SK-N-MC (cell line): ENCODE measurements at regions not wholly inside any gene's neighbourhood (a gene's known extent, or its start where the extent isn't known, plus 50 kb on each side); places are given as distances from the start of the nearest gene placed in this dataset.

Experiments
- DNase-seq: peaks from one replicate; pipeline ENCODE4 v3.0.0-alpha.2; 2011; ENCODE audit warnings: low read depth, low spot score
- H3K27ac ChIP-seq: fragments of 200-600 bp; sonication (generic); 2 replicates; pipeline ENCODE4 v1.5.1; 2016; ENCODE audit warnings: mixed run types
- H3K36me3 ChIP-seq: fragments of 200-600 bp; sonication (generic); 2 replicates; pipeline ENCODE4 v1.6.1; 2017; ENCODE audit warnings: antibody characterized with exemption, low read length, mixed read lengths; ENCODE audit not compliant: insufficient read depth
- H3K4me3 ChIP-seq: fragments of 200-600 bp; sonication (generic); 2 replicates; pipeline ENCODE4 v1.5.1; 2016
- H3K9ac ChIP-seq: fragments of 200-600 bp; sonication (generic); 2 replicates; pipeline ENCODE4 v1.8.0; 2017; ENCODE audit warnings: mixed run types, mixed read lengths; ENCODE audit not compliant: insufficient read length
- H3K9me3 ChIP-seq: fragments of 200-600 bp; sonication (generic); 2 replicates; pipeline ENCODE4 v1.6.1; 2017; ENCODE audit warnings: low read depth, mild to moderate bottlenecking, antibody characterized with exemption, low read length, moderate library complexity, mixed read lengths
- EZH2 ChIP-seq: fragments of 200-600 bp; sonication (generic); IDR thresholded peaks from one replicate; pipeline ENCODE4 v1.6.1; 2017; ENCODE audit warnings: antibody characterized with exemption
- FOXP2 ChIP-seq: optimal IDR thresholded peaks from 2 replicates; pipeline ENCODE3; 2011; ENCODE audit warnings: mild to moderate bottlenecking, moderate library complexity; ENCODE audit not compliant: insufficient read depth; ENCODE audit errors: extremely low read length, control extremely low read depth
- POLR2AphosphoS5 ChIP-seq: IDR thresholded peaks from 2 replicates; pipeline ENCODE4 v1.6.1; 2012; ENCODE audit warnings: mild to moderate bottlenecking, low read depth, low read length, borderline replicate concordance

GRCh38 chr7:42534441-42534840, 297.4 kb upstream of the GLI3 start:
- DNase-seq: no peak

GRCh38 chr7:42527004-42527403, 290.0 kb upstream of the GLI3 start:
- DNase-seq: no peak
- no peaks in the 10 kb centered on the region for H3K9me3 ChIP-seq
- TF ChIP-seq FOXP2 (no peak), EZH2 (no peak), POLR2AphosphoS5 (no peak)

More at GRCh38 chr7:42534441-42534840, 297.4 kb upstream of the GLI3 start:
- TF ChIP-seq POLR2AphosphoS5 (no peak), FOXP2 (no peak), EZH2 (no peak)
- no peaks in the 10 kb centered on the region for H3K9me3 ChIP-seq
- H3K27ac ChIP-seq: no peak overlapping the region
- H3K4me3 ChIP-seq: no peak overlapping the region
- no peak overlapping the region for H3K9ac ChIP-seq
- no peaks in the 10 kb centered on the region for H3K36me3 ChIP-seq

GRCh38 chr7:42522227-42522991, 285.4 kb upstream of the GLI3 start:
- no peak overlapping the region for H3K9ac ChIP-seq
- TF ChIP-seq POLR2AphosphoS5 (no peak), FOXP2 (no peak), EZH2 (no peak)
- H3K27ac ChIP-seq: no peak overlapping the region
- no peaks in the 10 kb centered on the region for H3K9me3 ChIP-seq
- no peak for DNase-seq
- H3K36me3 ChIP-seq: no peaks in the 10 kb centered on the region
- H3K4me3 ChIP-seq: no peak overlapping the region

More at GRCh38 chr7:42527004-42527403, 290.0 kb upstream of the GLI3 start:
- Histone ChIP-seq H3K36me3 (no peaks in the 10 kb centered on the region), H3K4me3 (no peak overlapping the region), H3K27ac (no peak overlapping the region), H3K9ac (no peak overlapping the region)

GRCh38 chr7:42511027-42511426, 274.0 kb upstream of the GLI3 start:
- TF ChIP-seq POLR2AphosphoS5: no peak
- TF ChIP-seq EZH2: no peak
- TF ChIP-seq FOXP2: no peak
- no peak for DNase-seq
- Histone ChIP-seq H3K36me3 (no peaks in the 10 kb centered on the region), H3K4me3 (no peak overlapping the region), H3K9me3 (no peaks in the 10 kb centered on the region), H3K27ac (no peak overlapping the region), H3K9ac (no peak overlapping the region)

GRCh38 chr7:42506097-42506496, 269.1 kb upstream of the GLI3 start:
- DNase-seq: no peak
- H3K4me3 ChIP-seq: no peak overlapping the region
- no peak for TF ChIP-seq POLR2AphosphoS5
- TF ChIP-seq EZH2: no peak
- no peak for TF ChIP-seq FOXP2
- H3K9me3 ChIP-seq: no peaks in the 10 kb centered on the region
- H3K36me3 ChIP-seq: no peaks in the 10 kb centered on the region
- no peak overlapping the region for H3K27ac ChIP-seq
- no peak overlapping the region for H3K9ac ChIP-seq

GRCh38 chr7:42502022-42502421, 265.0 kb upstream of the GLI3 start:
- Histone ChIP-seq H3K27ac (no peak overlapping the region), H3K4me3 (no peak overlapping the region), H3K9me3 (no peaks in the 10 kb centered on the region), H3K9ac (no peak overlapping the region), H3K36me3 (no peaks in the 10 kb centered on the region)
- DNase-seq: no peak
- TF ChIP-seq FOXP2 (no peak), POLR2AphosphoS5 (no peak), EZH2 (no peak)

GRCh38 chr7:42495256-42495655, 258.2 kb upstream of the GLI3 start:
- Histone ChIP-seq H3K27ac (no peak overlapping the region), H3K36me3 (no peaks in the 10 kb centered on the region), H3K9ac (no peak overlapping the region), H3K4me3 (no peak overlapping the region), H3K9me3 (no peaks in the 10 kb centered on the region)
- TF ChIP-seq POLR2AphosphoS5 (no peak), EZH2 (no peak), FOXP2 (no peak)
- no peak for DNase-seq

GRCh38 chr7:42494736-42495135, 257.7 kb upstream of the GLI3 start:
- TF ChIP-seq EZH2: no peak
- TF ChIP-seq POLR2AphosphoS5: no peak
- TF ChIP-seq FOXP2: no peak
- Histone ChIP-seq H3K9me3 (no peaks in the 10 kb centered on the region), H3K36me3 (no peaks in the 10 kb centered on the region), H3K27ac (no peak overlapping the region), H3K9ac (no peak overlapping the region), H3K4me3 (no peak overlapping the region)
- no peak for DNase-seq

- no peaks in the 10 kb centered on the region for H3K9me3 ChIP-seq
- TF ChIP-seq FOXP2 (no peak), EZH2 (no peak), POLR2AphosphoS5 (no peak)
- no peak for DNase-seq
- no peak overlapping the region for H3K27ac ChIP-seq
- no peak overlapping the region for H3K4me3 ChIP-seq
- no peaks in the 10 kb centered on the region for H3K36me3 ChIP-seq
- H3K9ac ChIP-seq: no peak overlapping the region
These were observed 257.2 kb upstream of the GLI3 start for GRCh38 chr7:42494199-42494710.
